ENCODE measurements at regions not wholly inside any gene's neighbourhood (a gene's known extent, or its start where the extent isn't known, plus 50 kb on each side); places are given as distances from the start of the nearest gene placed in this dataset.

- DNase-seq (ENCODE audit: low spot score) (no peak), ATAC-seq (ENCODE audit: low FRiP score) (no peak)
- no peak for TF ChIP-seq CTCF (IDR thresholded peaks at IDR 0.05)
Measured at GRCh38 chr10:106175760-106176377, 988.6 kb downstream of the SORCS1 start.

DNA sequence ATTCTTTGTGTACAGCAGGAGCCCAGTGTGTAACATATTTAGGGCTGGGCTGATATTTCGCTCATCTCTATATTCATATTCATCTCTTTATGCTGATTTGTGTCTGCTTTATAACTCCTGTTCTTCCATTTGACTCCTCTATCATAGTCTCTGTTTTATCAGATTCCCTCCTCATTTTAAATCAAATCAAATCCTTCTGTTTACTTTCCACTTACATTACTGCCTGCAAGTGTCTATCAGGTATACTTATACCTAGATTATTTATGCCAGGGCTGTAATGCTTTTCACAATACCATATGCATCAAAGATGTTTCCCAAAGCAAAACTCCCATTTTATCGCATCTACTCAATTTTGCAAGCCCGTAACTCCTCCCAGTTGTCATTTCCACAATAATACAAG lies 990.7 kb downstream of the SORCS1 start:
- TF ChIP-seq CTCF (IDR thresholded peaks at IDR 0.05): no peak
- ATAC-seq (ENCODE audit: low FRiP score) (no peak), DNase-seq (ENCODE audit: low spot score) (no peak)

- ATAC-seq (ENCODE audit: low FRiP score) (no peak), DNase-seq (ENCODE audit: low spot score) (no peak)
- TF ChIP-seq CTCF (IDR thresholded peaks at IDR 0.05): no peak
Measured at GRCh38 chr10:106169241-106169640, 995.3 kb downstream of the SORCS1 start.

- no peak for ATAC-seq (ENCODE audit: low FRiP score)
Measured at GRCh38 chr10:106167946-106168345, 996.6 kb downstream of the SORCS1 start.

DNA sequence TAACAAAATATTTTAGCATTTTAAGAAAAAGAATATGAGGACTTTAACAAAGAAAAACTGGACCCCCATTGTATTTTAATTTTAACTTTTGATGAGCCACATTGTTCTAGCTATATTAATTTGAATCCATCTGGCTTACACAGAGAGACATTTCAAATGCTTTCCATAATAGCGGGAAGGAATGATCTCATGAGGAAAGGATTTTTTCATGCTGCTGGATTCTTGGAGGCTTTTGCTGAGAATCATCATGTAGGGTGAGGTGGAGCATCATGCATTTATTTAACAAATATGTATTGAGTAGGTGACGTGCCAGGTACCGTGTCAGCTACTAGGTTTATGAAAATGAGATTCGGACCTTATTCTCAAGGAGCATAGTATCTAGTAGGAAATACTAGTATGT lies 1006.3 kb downstream of the SORCS1 start:
- no peak for DNase-seq (ENCODE audit: low spot score)
- ATAC-seq (ENCODE audit: low FRiP score): no peak
- TF ChIP-seq CTCF (IDR thresholded peaks at IDR 0.05): no peak

More at GRCh38 chr10:106167946-106168345, 996.6 kb downstream of the SORCS1 start:
- DNase-seq (ENCODE audit: low spot score): no peak
- no peak for TF ChIP-seq CTCF (IDR thresholded peaks at IDR 0.05)

GRCh38 chr10:106147021-106147420 lies 1017.5 kb downstream of the SORCS1 start:
- no peak for DNase-seq (ENCODE audit: low spot score)
- TF ChIP-seq CTCF (IDR thresholded peaks at IDR 0.05): no peak
- ATAC-seq (ENCODE audit: low FRiP score): no peak

GRCh38 chr10:106139915-106140314 lies 1024.6 kb downstream of the SORCS1 start:
- ATAC-seq (ENCODE audit: low FRiP score): no peak
- no peak for TF ChIP-seq CTCF (IDR thresholded peaks at IDR 0.05)

More at GRCh38 chr10:106139915-106140314, 1024.6 kb downstream of the SORCS1 start:
- DNase-seq (ENCODE audit: low spot score): no peak

All from omental fat pad (tissue), 3 donors.